ENCODE measurements at regions not wholly inside any gene's neighbourhood (a gene's known extent, or its start where the extent isn't known, plus 50 kb on each side); places are given as distances from the start of the nearest gene placed in this dataset.

GRCh38 chr16:9610727-9611126, 519.3 kb downstream of the HAPSTR1 start:
- TF ChIP-seq CTCF (IDR thresholded peaks at IDR 0.05) (no peak), POLR2A (IDR thresholded peaks at IDR 0.05) (no peak), POLR2AphosphoS5 (IDR thresholded peaks at IDR 0.05) (no peak)

All from breast epithelium (tissue), 3 donors.